ENCODE measurements at regions not wholly inside any gene's neighbourhood (a gene's known extent, or its start where the extent isn't known, plus 50 kb on each side); places are given as distances from the start of the nearest gene placed in this dataset.

DNA sequence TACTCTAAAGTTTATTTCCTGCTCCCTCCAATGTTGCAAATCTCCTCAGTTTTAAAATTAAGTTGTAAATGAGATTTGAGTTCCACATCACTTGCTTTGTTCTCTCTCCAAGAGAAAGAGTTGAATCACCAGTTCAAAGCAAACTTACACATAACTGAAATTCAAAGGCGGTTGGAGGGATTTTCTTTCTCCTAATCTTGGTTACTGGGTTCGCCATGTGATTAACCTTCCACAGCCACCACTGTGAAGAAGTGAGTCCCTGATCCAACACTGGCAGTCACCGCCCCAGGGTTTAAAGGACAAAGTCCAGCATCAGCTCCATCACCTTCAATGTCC lies 247.1 kb downstream of the MYCN start:
- no peak overlapping the region for H3K27ac ChIP-seq
- no peaks in the 10 kb centered on the region for H3K4me1 ChIP-seq
- no peaks in the 10 kb centered on the region for H3K36me3 ChIP-seq (ENCODE audit: low read depth, missing control alignments)
- DNase-seq: no peak
- H3K9me3 ChIP-seq: no peaks in the 10 kb centered on the region
- intact Hi-C loops (cut with DNase I; ENCODE audit: low total_unique reads): no loop called here
- 93 to 94% methylated on average over 3 of the region's 3 CpGs for WGBS, 2 donors
- H3K4me3 ChIP-seq: no peak overlapping the region
- TF ChIP-seq, protein P1, sequence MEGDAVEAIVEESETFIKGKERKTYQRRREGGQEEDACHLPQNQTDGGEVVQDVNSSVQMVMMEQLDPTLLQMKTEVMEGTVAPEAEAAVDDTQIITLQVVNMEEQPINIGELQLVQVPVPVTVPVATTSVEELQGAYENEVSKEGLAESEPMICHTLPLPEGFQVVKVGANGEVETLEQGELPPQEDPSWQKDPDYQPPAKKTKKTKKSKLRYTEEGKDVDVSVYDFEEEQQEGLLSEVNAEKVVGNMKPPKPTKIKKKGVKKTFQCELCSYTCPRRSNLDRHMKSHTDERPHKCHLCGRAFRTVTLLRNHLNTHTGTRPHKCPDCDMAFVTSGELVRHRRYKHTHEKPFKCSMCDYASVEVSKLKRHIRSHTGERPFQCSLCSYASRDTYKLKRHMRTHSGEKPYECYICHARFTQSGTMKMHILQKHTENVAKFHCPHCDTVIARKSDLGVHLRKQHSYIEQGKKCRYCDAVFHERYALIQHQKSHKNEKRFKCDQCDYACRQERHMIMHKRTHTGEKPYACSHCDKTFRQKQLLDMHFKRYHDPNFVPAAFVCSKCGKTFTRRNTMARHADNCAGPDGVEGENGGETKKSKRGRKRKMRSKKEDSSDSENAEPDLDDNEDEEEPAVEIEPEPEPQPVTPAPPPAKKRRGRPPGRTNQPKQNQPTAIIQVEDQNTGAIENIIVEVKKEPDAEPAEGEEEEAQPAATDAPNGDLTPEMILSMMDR (IDR thresholded peaks at IDR 0.05): no peak
- no peak for TF ChIP-seq POLR2A (IDR thresholded peaks at IDR 0.05)
- no peaks in the 10 kb centered on the region for H3K27me3 ChIP-seq

DNA sequence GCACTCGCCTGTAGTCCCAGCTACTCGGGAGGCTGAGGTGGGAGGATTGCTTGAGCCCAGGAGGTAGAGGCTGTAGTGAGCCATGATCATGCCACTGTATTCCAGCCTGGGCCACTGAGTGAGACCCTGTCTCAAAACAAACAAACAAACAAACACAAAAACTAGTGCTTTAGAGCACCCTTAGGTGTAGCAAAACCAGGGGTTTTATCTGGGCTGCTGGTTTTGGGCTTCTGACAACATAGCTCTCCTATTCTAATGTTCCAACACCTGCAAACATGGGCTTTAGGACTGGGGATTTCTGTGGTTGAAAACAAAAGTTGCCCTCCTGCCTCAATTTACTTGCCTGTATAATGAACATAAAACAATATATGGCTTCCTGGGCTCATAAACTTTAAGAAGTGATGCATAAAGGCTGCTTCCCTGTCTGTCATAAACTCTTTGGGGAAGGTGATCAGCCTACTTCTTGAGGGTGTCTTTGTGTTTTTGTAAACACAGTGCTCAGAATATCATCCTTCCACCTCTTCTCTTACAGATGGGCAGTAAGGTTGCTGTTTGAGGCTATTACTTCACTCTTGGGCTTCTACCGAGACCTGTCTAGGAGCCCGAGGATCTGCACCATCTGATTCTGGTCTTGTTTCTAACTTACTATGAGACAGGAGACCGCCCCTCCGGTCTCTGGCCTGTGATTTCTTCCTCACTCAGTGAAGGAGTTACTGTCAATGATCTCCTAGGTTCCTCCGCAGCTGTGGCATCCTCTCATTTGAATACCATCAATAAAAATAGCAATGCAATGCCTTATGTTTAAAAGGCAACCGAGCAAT lies 246.5 kb downstream of the MYCN start:
- H3K4me3 ChIP-seq: no peak overlapping the region
- DNase-seq: no peak
- no peak overlapping the region for H3K27ac ChIP-seq
- no peaks in the 10 kb centered on the region for H3K9me3 ChIP-seq
- no peaks in the 10 kb centered on the region for H3K27me3 ChIP-seq
- WGBS, 2 donors: 94 to 97% methylated on average over 8 of the region's 8 CpGs
- no peaks in the 10 kb centered on the region for H3K4me1 ChIP-seq
- no peak for TF ChIP-seq POLR2A (IDR thresholded peaks at IDR 0.05)
- TF ChIP-seq, protein P1 (IDR thresholded peaks at IDR 0.05): no peak
- no peaks in the 10 kb centered on the region for H3K36me3 ChIP-seq (ENCODE audit: low read depth, missing control alignments)
- intact Hi-C loops (cut with DNase I; ENCODE audit: low total_unique reads): no loop called here

DNA sequence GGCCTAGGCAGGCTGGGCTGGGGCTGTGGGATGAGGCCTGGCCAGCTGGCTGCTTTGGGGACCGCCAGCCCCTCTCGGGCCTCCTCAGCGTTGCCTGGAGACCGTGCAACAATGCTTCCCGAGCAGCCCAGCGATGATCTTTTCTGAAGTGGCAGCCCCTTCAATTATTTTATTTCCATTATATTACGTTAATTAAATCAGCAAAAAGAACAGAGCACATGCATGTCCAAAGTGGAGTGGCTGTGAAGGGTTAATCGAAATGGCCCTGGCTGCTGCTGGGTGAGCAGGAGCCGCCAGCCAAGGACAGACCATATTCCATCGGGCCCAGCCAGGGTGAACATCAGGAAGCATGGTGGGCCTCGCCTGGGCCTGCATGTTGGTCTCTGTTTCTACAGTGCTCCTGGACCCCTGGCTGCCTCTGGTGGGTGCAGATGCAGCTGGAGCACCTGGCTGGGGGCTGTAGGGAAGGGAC lies 245.5 kb downstream of the MYCN start:
- no peaks in the 10 kb centered on the region for H3K36me3 ChIP-seq (ENCODE audit: low read depth, missing control alignments)
- no peaks in the 10 kb centered on the region for H3K27me3 ChIP-seq
- H3K4me3 ChIP-seq: no peak overlapping the region
- TF ChIP-seq, protein P1 (IDR thresholded peaks at IDR 0.05): no peak
- no peak for TF ChIP-seq POLR2A (IDR thresholded peaks at IDR 0.05)
- intact Hi-C loops (cut with DNase I; ENCODE audit: low total_unique reads): no loop called here
- DNase-seq: no peak
- 80 to 93% methylated on average over 10 to 11 of the region's 11 CpGs for WGBS, 2 donors
- H3K9me3 ChIP-seq: no peaks in the 10 kb centered on the region
- no peak overlapping the region for H3K27ac ChIP-seq
- no peaks in the 10 kb centered on the region for H3K4me1 ChIP-seq

DNA sequence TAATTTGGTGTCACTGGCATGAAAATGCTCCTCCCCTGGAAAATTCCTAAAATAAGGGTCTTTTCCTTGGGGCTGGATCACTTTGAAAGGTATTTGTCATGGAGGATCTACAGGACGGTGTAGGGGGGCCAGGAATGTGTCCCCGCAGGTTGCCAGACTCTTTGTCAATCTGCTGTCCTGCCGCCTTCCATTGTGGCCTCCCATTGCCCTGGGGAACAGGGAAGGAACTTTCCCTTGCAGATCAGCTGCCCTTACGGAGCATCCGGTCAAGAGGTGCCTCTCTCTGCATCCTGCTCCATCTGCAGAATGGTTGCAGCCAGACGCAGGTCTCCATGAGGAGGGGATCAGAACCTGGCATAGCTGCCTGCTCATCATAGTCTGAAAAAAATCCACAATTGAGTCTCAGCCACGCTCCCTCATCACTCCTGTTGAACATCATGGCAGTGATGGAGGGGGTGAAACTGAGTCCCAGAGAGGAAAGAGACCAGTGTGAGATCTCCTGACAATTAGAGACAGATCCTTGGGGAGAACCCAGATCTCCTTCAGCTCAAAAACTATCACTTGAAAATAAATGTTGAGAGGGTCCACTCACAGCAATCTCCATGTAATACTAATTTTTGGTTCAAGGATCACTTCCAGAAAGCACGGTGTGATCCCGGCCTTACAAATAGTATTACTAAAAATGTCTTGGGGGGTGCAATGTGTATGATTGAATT lies 244.8 kb downstream of the MYCN start:
- H3K4me1 ChIP-seq: no peaks in the 10 kb centered on the region
- intact Hi-C loops (cut with DNase I; ENCODE audit: low total_unique reads): no loop called here
- TF ChIP-seq, protein P1 (IDR thresholded peaks at IDR 0.05): no peak
- TF ChIP-seq POLR2A (IDR thresholded peaks at IDR 0.05): no peak
- H3K36me3 ChIP-seq (ENCODE audit: low read depth, missing control alignments): no peaks in the 10 kb centered on the region
- H3K4me3 ChIP-seq: no peak overlapping the region
- no peak for DNase-seq
- H3K27me3 ChIP-seq: no peaks in the 10 kb centered on the region
- no peak overlapping the region for H3K27ac ChIP-seq
- H3K9me3 ChIP-seq: no peaks in the 10 kb centered on the region
- WGBS, 2 donors: 86 to 94% methylated on average over 8 to 9 of the region's 9 CpGs
